ENCODE measurements at regions not wholly inside any gene's neighbourhood (a gene's known extent, or its start where the extent isn't known, plus 50 kb on each side); places are given as distances from the start of the nearest gene placed in this dataset.

- Histone ChIP-seq H3K4me2 (ENCODE audit: control insufficient read depth, insufficient read depth) (peak overlapping the region; percentile 9; the same call in 1 of the 2 replicates), H3K27me3 (replicated peaks in 1 of 2; ENCODE audit: control insufficient read depth in 2 of 2, insufficient read depth in 2 of 2, low read length in 1 of 2) (no peaks in the 10 kb centered on the region), H3K27ac (ENCODE audit: control insufficient read depth, insufficient read depth) (peak overlapping the region; percentile 40; the same call in 1 of the 2 replicates), H3K4me1 (ENCODE audit: control insufficient read depth, insufficient read depth, low read length) (peaks cover 37% of the 10 kb centered on the region), H3K9me3 (replicated peaks; ENCODE audit: control insufficient read depth, insufficient read depth, low read length) (no peaks in the 10 kb centered on the region), H3K9ac (ENCODE audit: control insufficient read depth, insufficient read depth, low read length) (no peak overlapping the region), H2AFZ (ENCODE audit: control insufficient read depth, low read depth, low read length) (peak overlapping the region; percentile 35), H3K79me2 (ENCODE audit: control insufficient read depth, insufficient read depth, low read length) (no peaks in the 10 kb centered on the region), H3K4me3 (no peak overlapping the region), H4K20me1 (ENCODE audit: control insufficient read depth, insufficient read depth) (no peaks in the 10 kb centered on the region), H3K36me3 (ENCODE audit: control insufficient read depth in 2 of 2, insufficient read depth in 2 of 2, low read length in 1 of 2) (no peaks in the 10 kb centered on the region)
- TF ChIP-seq FOXM1 (IDR thresholded peaks at IDR 0.05; ENCODE audit: low read depth, low read length), result peak; percentile 59; the same call in 1 of the 2 replicates
- TF ChIP-seq SMC3 (IDR thresholded peaks at IDR 0.05; ENCODE audit: borderline replicate concordance, low read length), result no peak
- TF ChIP-seq JUNB (IDR thresholded peaks at IDR 0.05), result peak; percentile 80
- TF ChIP-seq PKNOX1 (IDR thresholded peaks at IDR 0.05), result peak; percentile 86
- TF ChIP-seq, protein P1, sequence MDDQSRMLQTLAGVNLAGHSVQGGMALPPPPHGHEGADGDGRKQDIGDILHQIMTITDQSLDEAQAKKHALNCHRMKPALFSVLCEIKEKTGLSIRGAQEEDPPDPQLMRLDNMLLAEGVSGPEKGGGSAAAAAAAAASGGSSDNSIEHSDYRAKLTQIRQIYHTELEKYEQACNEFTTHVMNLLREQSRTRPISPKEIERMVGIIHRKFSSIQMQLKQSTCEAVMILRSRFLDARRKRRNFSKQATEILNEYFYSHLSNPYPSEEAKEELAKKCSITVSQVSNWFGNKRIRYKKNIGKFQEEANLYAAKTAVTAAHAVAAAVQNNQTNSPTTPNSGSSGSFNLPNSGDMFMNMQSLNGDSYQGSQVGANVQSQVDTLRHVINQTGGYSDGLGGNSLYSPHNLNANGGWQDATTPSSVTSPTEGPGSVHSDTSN (IDR thresholded peaks at IDR 0.05; ENCODE audit: insufficient replicate concordance, low read depth, low read length), result peak; percentile 19
- peak in 1 of 2 experiments; percentile 29; a peak in 1 of 4 replicates for TF ChIP-seq ETV6 (conservative IDR thresholded peaks at IDR 0.05 in 1 of 2, IDR thresholded peaks at IDR 0.05 in 1 of 2; ENCODE audit: borderline replicate concordance in 1 of 2, low read depth in 1 of 2)
- peak; percentile 62 for TF ChIP-seq NFIC (IDR thresholded peaks at IDR 0.05; ENCODE audit: low read depth, low read length)
- no peak for TF ChIP-seq MEF2A (IDR thresholded peaks at IDR 0.05; ENCODE audit: insufficient read depth, low read depth, low read length)
- no peak for TF ChIP-seq KAT2A (conservative IDR thresholded peaks at IDR 0.05; ENCODE audit: control insufficient read depth, low read depth, low read length)
- TF ChIP-seq, protein P2, sequence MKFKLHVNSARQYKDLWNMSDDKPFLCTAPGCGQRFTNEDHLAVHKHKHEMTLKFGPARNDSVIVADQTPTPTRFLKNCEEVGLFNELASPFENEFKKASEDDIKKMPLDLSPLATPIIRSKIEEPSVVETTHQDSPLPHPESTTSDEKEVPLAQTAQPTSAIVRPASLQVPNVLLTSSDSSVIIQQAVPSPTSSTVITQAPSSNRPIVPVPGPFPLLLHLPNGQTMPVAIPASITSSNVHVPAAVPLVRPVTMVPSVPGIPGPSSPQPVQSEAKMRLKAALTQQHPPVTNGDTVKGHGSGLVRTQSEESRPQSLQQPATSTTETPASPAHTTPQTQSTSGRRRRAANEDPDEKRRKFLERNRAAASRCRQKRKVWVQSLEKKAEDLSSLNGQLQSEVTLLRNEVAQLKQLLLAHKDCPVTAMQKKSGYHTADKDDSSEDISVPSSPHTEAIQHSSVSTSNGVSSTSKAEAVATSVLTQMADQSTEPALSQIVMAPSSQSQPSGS (IDR thresholded peaks at IDR 0.05; ENCODE audit: low read length), result peak; percentile 75; the same call in 1 of the 2 replicates
- TF ChIP-seq RUNX3 (IDR thresholded peaks at IDR 0.05; ENCODE audit: low read length), result peak; percentile 47
- no peak for TF ChIP-seq WRNIP1 (IDR thresholded peaks at IDR 0.05; ENCODE audit: borderline replicate concordance, low read depth, low read length)
- peak; percentile 45 for TF ChIP-seq MEF2B (IDR thresholded peaks at IDR 0.05; ENCODE audit: partially characterized antibody, poor library complexity, severe bottlenecking)
- no TSS peak for BruUV-seq (replicated peaks)
- ChIA-PET SMC1A (ENCODE audit: uncharacterized antibody, unreplicated experiment) (interaction anchor here (0.6 to 5.5 kb wide), 20 partner anchors 8 to 248 kb away, joined by 3 to 60 read pairs (median 4); partner anchors contain the start of gene UBR2), POLR2A (interaction anchor here (0.6 to 2.9 kb wide), 4 partner anchors 9 to 284 kb away, joined by 3 to 20 read pairs (median 3); no protein-coding TSS in a partner anchor), RAD21 (ENCODE audit: unreplicated experiment) (interaction anchor here (1.0 to 5.2 kb wide), 11 partner anchors 11 to 284 kb away, joined by 3 to 47 read pairs (median 9); partner anchors contain the start of gene TRERF1), CTCF (interaction anchor here (0.5 to 5.9 kb wide), 16 partner anchors 11 to 289 kb away, joined by 3 to 78 read pairs (median 6); no protein-coding TSS in a partner anchor)
- in situ Hi-C loops (cut with MboI) (no loop called here), intact Hi-C loops (cut with micrococcal nuclease; ENCODE audit: unreplicated experiment) (loop anchor here (5.0 kb wide), 2 partner anchors 38 to 107 kb away; no protein-coding TSS in a partner anchor)
- FAIRE-seq, result no peak
- WGBS (ENCODE audit: insufficient coverage, insufficient replicate concordance, low lambda C conversion rate, missing lambda C conversion rate), result 45% methylated on average over 2 of the region's 2 CpGs
- no peak for DNase-seq (ENCODE audit: low read depth, low spot score)
- peak; percentile 42 for ATAC-seq
Measured at GRCh38 chr6:42509765-42510164, 54.1 kb upstream of the UBR2 start.

Data from GM12878 (cell line).